ES-I3 (cell line): ENCODE measurements at regions not wholly inside any gene's neighbourhood (a gene's known extent, or its start where the extent isn't known, plus 50 kb on each side); places are given as distances from the start of the nearest gene placed in this dataset.

Source experiments
- H3K36me3 ChIP-seq: 2 replicates; pipeline ENCODE4 v1.6.1; 2013; ENCODE audit warnings: mild to moderate bottlenecking, low read length, control low read depth, moderate library complexity; ENCODE audit not compliant: insufficient read depth
- H3K4me1 ChIP-seq: 2 replicates; pipeline ENCODE4 v1.6.1; 2013; ENCODE audit warnings: mild to moderate bottlenecking, control low read depth, low read length; ENCODE audit not compliant: insufficient read depth
- H3K9ac ChIP-seq: 2 replicates; pipeline ENCODE4 v1.6.1; 2013; ENCODE audit warnings: low read depth, mild to moderate bottlenecking, low read length, moderate library complexity
- H3K9me3 ChIP-seq: 2 replicates; pipeline ENCODE4 v1.6.1; 2013; ENCODE audit warnings: mild to moderate bottlenecking, low read length, moderate library complexity; ENCODE audit not compliant: control insufficient read depth, insufficient read depth

DNA sequence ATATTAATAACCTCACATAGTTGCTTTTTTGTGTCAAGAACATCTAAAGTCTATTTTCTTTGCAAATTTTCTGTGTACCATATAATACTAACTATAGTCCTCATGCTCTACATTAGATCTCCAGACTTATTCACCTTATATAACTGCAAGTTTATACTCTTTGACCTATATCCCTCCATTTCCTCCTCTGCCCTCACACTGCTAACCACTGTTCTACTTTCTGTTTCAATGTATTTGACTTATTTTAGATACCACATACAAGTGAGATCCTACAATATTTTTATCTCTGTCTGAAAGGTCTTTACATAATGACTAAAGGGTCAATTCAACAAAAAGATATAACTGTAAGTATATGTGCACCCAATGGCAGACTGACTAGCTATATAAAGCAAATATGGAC is 789.7 kb upstream of the ZNF608 start:
- Histone ChIP-seq H3K36me3 (no peaks in the 10 kb centered on the region), H3K9me3 (peaks cover 3% of the 10 kb centered on the region; the same call in 1 of the 2 replicates), H3K9ac (no peak overlapping the region), H3K4me1 (no peaks in the 10 kb centered on the region)

DNA sequence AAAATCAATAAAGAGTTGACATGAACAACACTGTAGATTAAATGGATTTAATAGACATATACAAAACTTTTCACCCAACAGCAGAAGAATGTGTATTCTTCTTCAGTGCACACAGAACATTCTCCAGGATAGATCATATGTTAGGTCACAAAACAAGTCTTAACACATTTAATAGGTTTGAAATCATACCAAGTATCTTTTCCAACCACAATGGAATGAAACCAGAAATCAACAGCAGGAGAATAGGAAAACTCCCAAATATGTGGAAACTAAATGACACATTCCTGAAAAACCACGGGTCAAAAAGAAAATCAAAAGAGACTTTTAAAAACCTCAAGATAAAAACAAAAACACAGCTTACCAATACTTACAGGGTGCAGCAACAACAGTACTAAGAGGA is 790.1 kb upstream of the ZNF608 start:
- H3K9me3 ChIP-seq = peaks cover 3% of the 10 kb centered on the region; the same call in 1 of the 2 replicates

DNA sequence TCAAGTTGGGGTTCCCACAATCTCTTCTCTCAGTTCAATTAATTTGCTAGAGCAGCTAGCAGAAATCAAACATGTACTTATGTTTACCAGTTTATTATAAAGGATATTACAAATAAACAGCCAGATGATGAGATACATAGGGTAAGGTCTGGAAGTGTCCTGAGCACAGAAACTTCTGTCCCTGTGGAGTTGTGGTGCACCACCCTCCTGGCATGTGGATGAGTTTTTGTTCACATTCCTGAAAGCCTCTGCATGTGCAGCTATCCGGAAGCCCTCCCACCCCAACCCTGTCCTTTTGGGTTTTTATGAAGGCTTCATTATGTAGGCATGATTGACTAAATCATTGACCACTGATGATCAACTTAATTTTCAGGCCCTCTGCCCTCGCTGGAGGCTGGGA is 791.2 kb upstream of the ZNF608 start:
- no peak overlapping the region for H3K9ac ChIP-seq
- no peaks in the 10 kb centered on the region for H3K4me1 ChIP-seq
- no peaks in the 10 kb centered on the region for H3K36me3 ChIP-seq
- peaks cover 3% of the 10 kb centered on the region; the same call in 1 of the 2 replicates for H3K9me3 ChIP-seq

More for the DNA sequence above, 790.1 kb upstream of the ZNF608 start:
- Histone ChIP-seq H3K36me3 (no peaks in the 10 kb centered on the region), H3K9ac (no peak overlapping the region), H3K4me1 (no peaks in the 10 kb centered on the region)

DNA sequence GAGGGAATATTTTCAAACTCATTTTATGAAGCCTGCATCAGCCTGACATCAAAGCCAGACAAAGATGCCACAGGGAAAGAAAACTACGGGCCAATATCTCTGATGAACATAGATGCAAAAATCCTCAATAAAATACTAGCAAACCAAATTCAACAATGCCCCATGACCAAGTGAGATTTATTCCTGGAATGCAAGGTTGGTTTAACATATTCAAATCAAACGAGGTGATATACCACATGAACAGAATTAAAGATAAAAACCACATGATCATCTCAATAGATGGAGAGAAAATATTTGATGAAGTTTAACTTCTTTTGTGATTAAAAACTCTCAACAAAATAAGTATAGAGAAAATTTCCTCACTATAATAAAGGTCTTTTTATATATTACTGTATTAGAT is 792.0 kb upstream of the ZNF608 start:
- Histone ChIP-seq H3K9me3 (peaks cover 3% of the 10 kb centered on the region; the same call in 1 of the 2 replicates), H3K9ac (no peak overlapping the region), H3K4me1 (no peaks in the 10 kb centered on the region), H3K36me3 (no peaks in the 10 kb centered on the region)

DNA sequence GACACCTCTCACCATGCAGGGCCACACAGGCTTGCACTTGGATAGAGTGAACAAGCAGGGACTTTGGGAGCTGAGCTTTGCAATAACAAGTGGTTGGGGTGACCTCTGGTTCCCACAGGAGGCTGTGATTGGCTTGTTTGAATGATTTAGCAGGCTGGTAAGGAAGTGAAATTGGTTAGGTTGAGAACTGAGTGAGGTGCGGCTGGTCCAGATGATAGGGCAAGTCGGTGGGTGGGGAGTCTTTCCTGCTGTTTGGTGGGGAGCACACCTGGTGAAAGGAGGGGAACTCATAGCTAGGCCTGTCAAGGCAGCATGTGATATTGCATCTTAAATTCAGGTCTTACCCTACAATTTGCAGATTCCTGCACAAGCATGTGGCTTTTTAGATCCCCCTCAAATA is 794.6 kb upstream of the ZNF608 start:
- Histone ChIP-seq H3K9me3 (no peaks in the 10 kb centered on the region), H3K9ac (no peak overlapping the region), H3K36me3 (no peaks in the 10 kb centered on the region), H3K4me1 (no peaks in the 10 kb centered on the region)

DNA sequence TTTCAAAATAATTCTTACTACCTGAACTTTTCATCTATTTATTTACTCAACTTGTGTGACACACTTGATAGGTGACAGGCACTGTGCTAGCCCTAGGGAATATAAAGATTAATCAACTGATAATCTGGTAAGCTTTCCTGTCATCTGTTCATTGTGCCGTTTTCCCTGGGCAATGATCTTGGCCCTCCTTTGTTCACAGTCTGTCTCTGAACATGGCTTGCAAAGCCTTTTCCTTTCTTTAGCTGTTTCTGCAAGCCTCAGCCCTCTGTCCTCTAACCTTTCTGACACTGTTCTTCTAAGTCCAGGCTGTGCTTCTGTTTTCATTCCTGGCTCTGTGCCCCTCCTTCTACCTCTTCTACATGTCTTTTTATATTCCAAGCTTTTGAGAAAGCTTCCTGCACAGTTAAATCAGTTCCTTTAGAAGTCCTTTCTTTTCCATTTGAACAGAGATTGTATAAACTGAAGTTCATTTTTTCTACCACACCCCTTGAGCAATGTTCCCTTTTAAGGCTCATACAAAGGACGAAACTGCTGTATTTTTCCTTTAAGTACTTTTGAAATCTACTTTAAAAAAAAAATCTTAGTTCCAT is 803.0 kb upstream of the ZNF608 start:
- Histone ChIP-seq H3K4me1 (peaks cover 11% of the 10 kb centered on the region; the same call in 1 of the 2 replicates), H3K36me3 (no peaks in the 10 kb centered on the region), H3K9ac (no peak overlapping the region), H3K9me3 (no peaks in the 10 kb centered on the region)

DNA sequence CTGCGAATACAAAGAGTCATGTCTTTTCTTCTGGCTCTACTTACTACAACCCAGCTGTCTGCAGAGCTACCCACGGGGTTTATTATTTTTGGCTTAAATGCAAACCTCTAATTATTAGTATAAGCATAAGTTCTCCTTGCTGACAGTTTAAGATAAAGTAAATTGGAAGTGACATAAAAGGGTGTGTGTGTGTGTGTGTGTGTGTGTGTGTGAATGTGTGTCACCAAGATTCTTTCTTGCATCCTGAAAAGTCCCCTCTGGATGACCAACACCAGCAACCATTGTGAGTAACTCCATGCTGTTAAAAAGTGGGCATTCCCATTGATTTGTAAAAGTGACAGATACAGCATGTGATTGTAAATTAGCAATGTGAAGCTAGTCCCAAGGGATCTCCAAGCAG is 803.8 kb upstream of the ZNF608 start:
- no peaks in the 10 kb centered on the region for H3K36me3 ChIP-seq
- H3K9me3 ChIP-seq = no peaks in the 10 kb centered on the region
- H3K9ac ChIP-seq = no peak overlapping the region
- peaks cover 11% of the 10 kb centered on the region; the same call in 1 of the 2 replicates for H3K4me1 ChIP-seq

DNA sequence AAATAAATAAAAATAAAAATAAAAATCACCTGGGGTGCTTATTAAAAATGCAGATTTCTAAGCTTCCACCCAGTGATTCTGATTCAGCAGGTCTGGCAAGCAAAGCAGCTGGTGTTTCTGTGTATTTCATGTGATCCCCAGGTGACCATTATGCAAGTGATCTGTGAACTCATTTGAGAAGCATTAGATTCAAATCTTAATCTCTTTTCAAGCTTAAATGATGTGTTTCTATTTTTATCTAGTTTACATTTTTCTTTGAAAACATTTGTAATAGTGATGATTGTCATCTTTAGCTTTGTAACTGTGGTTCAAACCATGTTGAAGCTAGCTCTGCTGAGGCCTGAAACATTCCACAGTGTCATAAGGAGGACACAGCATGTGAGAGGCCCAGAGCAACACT is 804.8 kb upstream of the ZNF608 start:
- no peaks in the 10 kb centered on the region for H3K36me3 ChIP-seq
- peaks cover 11% of the 10 kb centered on the region; the same call in 1 of the 2 replicates for H3K4me1 ChIP-seq
- no peaks in the 10 kb centered on the region for H3K9me3 ChIP-seq
- no peak overlapping the region for H3K9ac ChIP-seq

DNA sequence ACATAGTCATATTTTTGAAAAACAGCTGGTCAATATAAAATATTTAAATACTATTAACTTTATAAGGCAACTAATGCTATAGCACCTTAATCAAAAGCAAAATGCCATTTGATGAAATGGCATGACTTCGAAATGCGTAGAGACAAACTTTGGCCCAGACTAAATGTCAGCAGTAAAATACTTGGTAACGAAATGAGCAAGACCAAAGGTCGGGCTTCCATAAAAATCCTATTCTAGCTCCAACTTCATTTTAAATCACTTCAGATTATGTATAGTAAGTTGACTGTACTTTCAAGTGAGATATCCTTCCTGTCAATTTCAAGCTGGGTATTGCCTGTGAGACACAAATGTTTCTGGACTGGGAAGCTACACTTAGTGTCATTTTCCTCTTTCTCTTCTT is 805.4 kb upstream of the ZNF608 start:
- Histone ChIP-seq H3K9ac (no peak overlapping the region), H3K9me3 (no peaks in the 10 kb centered on the region), H3K4me1 (peaks cover 11% of the 10 kb centered on the region; the same call in 1 of the 2 replicates), H3K36me3 (no peaks in the 10 kb centered on the region)

DNA sequence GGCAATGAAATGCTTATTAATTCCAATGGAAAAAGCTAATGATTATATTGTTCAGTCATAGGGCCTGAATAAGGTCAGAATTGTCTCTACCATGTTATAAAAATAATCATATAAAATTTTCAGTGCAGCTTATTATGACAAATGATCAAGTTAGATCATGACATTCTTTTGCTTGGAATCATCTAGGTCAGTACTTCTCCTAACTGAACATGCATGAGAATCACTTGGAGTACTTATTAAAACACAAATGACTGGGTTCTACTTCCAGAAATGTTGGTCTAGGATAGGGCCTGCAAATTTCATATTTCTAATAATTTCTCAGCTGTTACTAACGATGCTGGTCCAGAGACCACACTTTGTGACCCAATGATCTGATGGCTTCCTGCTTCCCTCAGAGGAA is 806.0 kb upstream of the ZNF608 start:
- Histone ChIP-seq H3K36me3 (no peaks in the 10 kb centered on the region), H3K9ac (no peak overlapping the region), H3K9me3 (no peaks in the 10 kb centered on the region), H3K4me1 (peaks cover 11% of the 10 kb centered on the region; the same call in 1 of the 2 replicates)

DNA sequence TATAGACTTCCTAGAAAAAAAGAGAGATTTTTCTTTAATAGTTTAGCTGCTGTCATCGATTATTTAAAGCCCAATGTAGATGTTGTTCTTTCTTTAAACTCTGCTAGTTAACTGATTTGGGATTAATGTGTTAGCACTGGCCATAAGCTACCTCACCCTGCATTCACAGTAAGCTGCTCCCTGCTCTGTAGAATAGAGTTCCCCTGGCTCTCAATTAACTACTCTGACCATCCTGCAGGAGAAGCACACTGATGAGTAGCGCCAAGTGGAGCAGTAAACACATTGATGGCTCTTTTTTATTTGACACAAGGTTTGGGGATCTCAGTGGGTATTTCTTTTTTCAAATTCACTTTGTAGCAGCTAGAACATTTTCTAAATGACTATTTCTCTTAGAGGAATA is 807.9 kb upstream of the ZNF608 start:
- H3K9ac ChIP-seq = no peak overlapping the region
- peaks cover 9% of the 10 kb centered on the region; the same call in 1 of the 2 replicates for H3K4me1 ChIP-seq
- H3K9me3 ChIP-seq = no peaks in the 10 kb centered on the region
- H3K36me3 ChIP-seq = no peaks in the 10 kb centered on the region

DNA sequence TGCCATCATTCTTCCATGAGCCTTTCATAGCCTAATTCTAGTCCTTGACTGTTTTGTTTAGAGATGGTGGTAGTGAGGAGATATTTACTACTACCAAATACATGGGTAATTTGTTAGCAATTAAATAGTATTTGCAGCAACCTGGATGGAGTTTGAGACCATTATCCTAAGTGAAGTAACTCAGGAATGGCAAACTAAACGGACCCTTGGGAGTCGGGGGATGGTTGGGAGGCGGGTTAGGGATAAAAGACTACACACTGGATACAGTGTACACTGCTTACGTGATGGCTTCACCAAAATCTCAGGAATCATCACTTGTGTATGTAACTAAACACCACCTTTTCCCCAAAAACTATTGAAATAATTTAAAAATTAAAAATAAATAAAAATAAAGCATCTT is 809.2 kb upstream of the ZNF608 start:
- Histone ChIP-seq H3K4me1 (no peaks in the 10 kb centered on the region), H3K36me3 (no peaks in the 10 kb centered on the region), H3K9me3 (no peaks in the 10 kb centered on the region), H3K9ac (no peak overlapping the region)

DNA sequence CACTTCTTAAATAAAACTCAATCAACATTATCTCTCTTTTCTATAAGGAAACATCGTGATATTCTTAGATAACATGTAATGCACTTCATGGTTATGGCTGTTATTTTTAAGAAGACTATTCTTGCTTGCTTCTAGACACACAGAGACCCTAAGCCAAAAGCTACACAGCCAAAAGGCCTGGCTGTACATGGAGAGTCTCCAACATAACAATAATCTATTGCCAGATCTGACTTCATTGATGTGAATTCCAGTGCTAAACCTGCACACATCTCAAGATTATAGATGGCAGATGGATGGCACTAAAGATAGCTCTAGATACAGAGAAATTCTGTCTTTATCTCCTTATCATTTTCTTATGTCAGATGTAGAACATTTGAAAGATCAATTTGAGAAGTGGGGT is 811.6 kb upstream of the ZNF608 start:
- H3K4me1 ChIP-seq = no peaks in the 10 kb centered on the region
- no peaks in the 10 kb centered on the region for H3K9me3 ChIP-seq
- no peak overlapping the region for H3K9ac ChIP-seq
- H3K36me3 ChIP-seq = no peaks in the 10 kb centered on the region

DNA sequence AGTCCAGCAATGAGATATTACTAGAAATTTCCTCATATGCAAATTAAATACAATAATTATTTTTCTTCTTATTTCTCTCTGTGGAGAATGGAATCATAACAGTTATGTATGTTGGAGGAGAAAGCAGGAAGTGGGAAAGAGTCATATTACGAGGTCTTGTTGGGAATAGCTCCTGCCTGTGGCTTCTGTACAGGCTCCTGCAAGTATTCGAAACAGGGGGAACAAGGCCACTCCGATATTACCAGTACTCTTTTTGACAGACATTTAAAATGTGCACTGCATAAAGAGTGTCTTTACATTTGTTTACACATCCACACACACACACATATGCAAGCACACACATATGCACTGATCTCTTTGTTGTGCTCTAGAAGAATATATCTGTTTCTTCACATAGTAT is 812.0 kb upstream of the ZNF608 start:
- H3K4me1 ChIP-seq = no peaks in the 10 kb centered on the region
- H3K36me3 ChIP-seq = no peaks in the 10 kb centered on the region
- H3K9ac ChIP-seq = no peak overlapping the region
- H3K9me3 ChIP-seq = no peaks in the 10 kb centered on the region

DNA sequence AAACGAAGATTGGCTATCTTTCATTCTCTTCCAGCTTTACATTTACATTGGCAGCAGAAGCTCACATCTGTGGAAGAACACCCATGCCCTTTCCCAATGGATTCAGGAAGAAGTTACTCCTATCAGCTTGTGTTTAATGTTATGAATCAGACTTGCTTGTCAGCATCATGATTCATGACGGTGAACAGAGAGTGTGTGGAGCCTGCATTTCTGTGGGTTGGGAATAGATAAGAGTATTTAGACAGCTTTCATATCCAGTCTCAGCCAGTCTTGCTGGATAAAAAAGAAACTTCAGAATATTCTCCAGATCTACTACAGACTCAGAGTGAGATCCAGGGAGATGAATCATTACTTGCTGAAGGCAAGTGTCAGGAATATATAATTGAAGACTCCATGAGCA is 812.9 kb upstream of the ZNF608 start:
- Histone ChIP-seq H3K4me1 (no peaks in the 10 kb centered on the region), H3K9me3 (no peaks in the 10 kb centered on the region), H3K36me3 (no peaks in the 10 kb centered on the region), H3K9ac (no peak overlapping the region)
